ENCODE measurements at regions not wholly inside any gene's neighbourhood (a gene's known extent, or its start where the extent isn't known, plus 50 kb on each side); places are given as distances from the start of the nearest gene placed in this dataset.

- DNase-seq (ENCODE audit: low read depth, low spot score), result no peak
Measured at GRCh38 chr2:51535763-51536162, 503.8 kb upstream of the NRXN1 start.

- DNase-seq (ENCODE audit: low read depth, low spot score), result no peak
Measured at GRCh38 chr2:51534166-51534565, 502.2 kb upstream of the NRXN1 start.

- no peak for DNase-seq (ENCODE audit: low read depth, low spot score)
Measured at GRCh38 chr2:51528156-51528555, 496.2 kb upstream of the NRXN1 start.

- no peak for DNase-seq (ENCODE audit: low read depth, low spot score)
Measured at GRCh38 chr2:51526766-51527165, 494.8 kb upstream of the NRXN1 start.

- no peak for DNase-seq (ENCODE audit: low read depth, low spot score)
Measured at GRCh38 chr2:51516667-51517066, 484.7 kb upstream of the NRXN1 start.

- DNase-seq (ENCODE audit: low read depth, low spot score), result no peak
Measured at GRCh38 chr2:51511002-51511401, 479.1 kb upstream of the NRXN1 start.

- DNase-seq (ENCODE audit: low read depth, low spot score), result no peak
Measured at GRCh38 chr2:51510303-51510702, 478.4 kb upstream of the NRXN1 start.

- no peak for DNase-seq (ENCODE audit: low read depth, low spot score)
Measured at GRCh38 chr2:51505533-51505932, 473.6 kb upstream of the NRXN1 start.

GRCh38 chr2:51490576-51491234 is 458.8 kb upstream of the NRXN1 start:
- peak; percentile 31 for DNase-seq (ENCODE audit: low read depth, low spot score)

GRCh38 chr2:51484605-51485004 is 452.7 kb upstream of the NRXN1 start:
- no peak for DNase-seq (ENCODE audit: low read depth, low spot score)

- no peak for DNase-seq (ENCODE audit: low read depth, low spot score)
Measured at GRCh38 chr2:51483720-51484119, 451.8 kb upstream of the NRXN1 start.

GRCh38 chr2:51472783-51473182 is 440.9 kb upstream of the NRXN1 start:
- DNase-seq (ENCODE audit: low read depth, low spot score), result no peak

- no peak for DNase-seq (ENCODE audit: low read depth, low spot score)
Measured at GRCh38 chr2:51472300-51472699, 440.4 kb upstream of the NRXN1 start.

GRCh38 chr2:51469102-51469501 is 437.2 kb upstream of the NRXN1 start:
- no peak for DNase-seq (ENCODE audit: low read depth, low spot score)

GRCh38 chr2:51465326-51465725 is 433.4 kb upstream of the NRXN1 start:
- DNase-seq (ENCODE audit: low read depth, low spot score), result no peak

- no peak for DNase-seq (ENCODE audit: low read depth, low spot score)
Measured at GRCh38 chr2:51454177-51454576, 422.2 kb upstream of the NRXN1 start.

- no peak for DNase-seq (ENCODE audit: low read depth, low spot score)
Measured at GRCh38 chr2:51448911-51449310, 417.0 kb upstream of the NRXN1 start.

GRCh38 chr2:51441786-51442185 is 409.9 kb upstream of the NRXN1 start:
- DNase-seq (ENCODE audit: low read depth, low spot score), result no peak

GRCh38 chr2:51424418-51424817 is 392.5 kb upstream of the NRXN1 start:
- DNase-seq (ENCODE audit: low read depth, low spot score), result no peak

- no peak for DNase-seq (ENCODE audit: low read depth, low spot score)
Measured at GRCh38 chr2:51420511-51420910, 388.6 kb upstream of the NRXN1 start.

GRCh38 chr2:51413726-51414125 is 381.8 kb upstream of the NRXN1 start:
- DNase-seq (ENCODE audit: low read depth, low spot score), result peak; percentile 3

GRCh38 chr2:51410331-51410730 is 378.4 kb upstream of the NRXN1 start:
- DNase-seq (ENCODE audit: low read depth, low spot score), result no peak

GRCh38 chr2:51409920-51410319 is 378.0 kb upstream of the NRXN1 start:
- DNase-seq (ENCODE audit: low read depth, low spot score), result no peak

- DNase-seq (ENCODE audit: low read depth, low spot score), result no peak
Measured at GRCh38 chr2:51404226-51404625, 372.3 kb upstream of the NRXN1 start.
